Calu3 (cell line): ENCODE measurements at regions not wholly inside any gene's neighbourhood (a gene's known extent, or its start where the extent isn't known, plus 50 kb on each side); places are given as distances from the start of the nearest gene placed in this dataset.

Experiments
- BruUV-seq: library from RNA; stranded (reverse); fragments of 400-500 nt; replicated peaks from 2 replicates; lab custom pipeline; 2021; lab: Mats Ljungman, UMichigan
- CTCF ChIA-PET: fragments of 300-600 bp; sonication (Branson Sonifier 250); formaldehyde crosslinking; loops from one replicate; lab custom pipeline; 2022; ENCODE audit warnings: antibody characterized with exemption; lab: Charles Lee
- DNase-seq: peaks from one replicate; pipeline ENCODE4 v3.0.0; 2022
- H3K27ac Mint-ChIP-seq: one replicate; pipeline ENCODE4 v1.8.0; 2022; ENCODE audit warnings: mixed read lengths; ENCODE audit not compliant: unreplicated experiment
- H3K27me3 Mint-ChIP-seq: one replicate; pipeline ENCODE4 v1.8.0; 2022; ENCODE audit warnings: mixed read lengths; ENCODE audit not compliant: unreplicated experiment
- H3K36me3 Mint-ChIP-seq: one replicate; pipeline ENCODE4 v1.8.0; 2022; ENCODE audit warnings: mild to moderate bottlenecking, moderate library complexity, mixed read lengths; ENCODE audit not compliant: insufficient read depth, unreplicated experiment
- H3K4me1 Mint-ChIP-seq: one replicate; pipeline ENCODE4 v1.8.0; 2022; ENCODE audit warnings: mild to moderate bottlenecking, low read depth, mixed read lengths; ENCODE audit not compliant: unreplicated experiment
- H3K4me3 Mint-ChIP-seq: one replicate; pipeline ENCODE4 v1.8.0; 2022; ENCODE audit warnings: mild to moderate bottlenecking, low read depth, moderate library complexity, mixed read lengths; ENCODE audit not compliant: unreplicated experiment
- H3K9me3 Mint-ChIP-seq: one replicate; pipeline ENCODE4 v1.8.0; 2022; ENCODE audit warnings: low read depth, mixed read lengths; ENCODE audit not compliant: unreplicated experiment
- intact Hi-C: fragments of 100-400 bp; cut with micrococcal nuclease; formaldehyde crosslinking; loops from one replicate; pipeline ENCODE4 v1.10.0; 2022; ENCODE audit not compliant: unreplicated experiment
- TF ChIP-seq, protein P1 (sequence below): fragments of 200-600 bp; IDR thresholded peaks from one replicate; pipeline ENCODE4 v1.8.0; 2022; ENCODE audit warnings: antibody characterized with exemption; ENCODE audit not compliant: unreplicated experiment

DNA sequence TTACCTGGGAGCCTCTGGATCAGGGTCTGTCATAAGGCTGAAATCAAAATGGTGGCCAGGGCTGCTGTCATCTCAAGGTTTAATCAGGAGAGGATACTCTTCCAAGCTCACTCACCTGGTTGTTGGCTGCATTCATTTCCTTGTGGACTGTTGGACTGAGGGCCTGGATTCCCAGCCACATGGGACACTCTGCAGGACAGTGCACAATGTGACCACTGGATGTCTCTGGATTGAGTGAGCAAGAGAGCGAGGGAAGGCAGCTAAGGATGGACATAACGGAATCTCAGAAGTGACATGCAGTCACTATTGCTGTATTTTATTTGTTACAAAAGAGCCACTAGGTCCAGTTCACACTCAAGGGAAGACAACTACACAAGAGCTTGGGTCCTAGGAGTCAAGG is 229.1 kb downstream of the S1PR1 start:
- H3K4me1 Mint-ChIP-seq, result no peaks in the 10 kb centered on the region
- BruUV-seq, result no TSS peak
- H3K4me3 Mint-ChIP-seq, result no peak overlapping the region
- CTCF ChIA-PET, result no interaction called here
- no peak overlapping the region for H3K27ac Mint-ChIP-seq
- intact Hi-C loops, result no loop called here
- H3K9me3 Mint-ChIP-seq, result no peaks in the 10 kb centered on the region
- no peaks in the 10 kb centered on the region for H3K27me3 Mint-ChIP-seq
- H3K36me3 Mint-ChIP-seq, result no peaks in the 10 kb centered on the region
- TF ChIP-seq, protein P1, sequence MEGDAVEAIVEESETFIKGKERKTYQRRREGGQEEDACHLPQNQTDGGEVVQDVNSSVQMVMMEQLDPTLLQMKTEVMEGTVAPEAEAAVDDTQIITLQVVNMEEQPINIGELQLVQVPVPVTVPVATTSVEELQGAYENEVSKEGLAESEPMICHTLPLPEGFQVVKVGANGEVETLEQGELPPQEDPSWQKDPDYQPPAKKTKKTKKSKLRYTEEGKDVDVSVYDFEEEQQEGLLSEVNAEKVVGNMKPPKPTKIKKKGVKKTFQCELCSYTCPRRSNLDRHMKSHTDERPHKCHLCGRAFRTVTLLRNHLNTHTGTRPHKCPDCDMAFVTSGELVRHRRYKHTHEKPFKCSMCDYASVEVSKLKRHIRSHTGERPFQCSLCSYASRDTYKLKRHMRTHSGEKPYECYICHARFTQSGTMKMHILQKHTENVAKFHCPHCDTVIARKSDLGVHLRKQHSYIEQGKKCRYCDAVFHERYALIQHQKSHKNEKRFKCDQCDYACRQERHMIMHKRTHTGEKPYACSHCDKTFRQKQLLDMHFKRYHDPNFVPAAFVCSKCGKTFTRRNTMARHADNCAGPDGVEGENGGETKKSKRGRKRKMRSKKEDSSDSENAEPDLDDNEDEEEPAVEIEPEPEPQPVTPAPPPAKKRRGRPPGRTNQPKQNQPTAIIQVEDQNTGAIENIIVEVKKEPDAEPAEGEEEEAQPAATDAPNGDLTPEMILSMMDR, result no peak
- no peak for DNase-seq

DNA sequence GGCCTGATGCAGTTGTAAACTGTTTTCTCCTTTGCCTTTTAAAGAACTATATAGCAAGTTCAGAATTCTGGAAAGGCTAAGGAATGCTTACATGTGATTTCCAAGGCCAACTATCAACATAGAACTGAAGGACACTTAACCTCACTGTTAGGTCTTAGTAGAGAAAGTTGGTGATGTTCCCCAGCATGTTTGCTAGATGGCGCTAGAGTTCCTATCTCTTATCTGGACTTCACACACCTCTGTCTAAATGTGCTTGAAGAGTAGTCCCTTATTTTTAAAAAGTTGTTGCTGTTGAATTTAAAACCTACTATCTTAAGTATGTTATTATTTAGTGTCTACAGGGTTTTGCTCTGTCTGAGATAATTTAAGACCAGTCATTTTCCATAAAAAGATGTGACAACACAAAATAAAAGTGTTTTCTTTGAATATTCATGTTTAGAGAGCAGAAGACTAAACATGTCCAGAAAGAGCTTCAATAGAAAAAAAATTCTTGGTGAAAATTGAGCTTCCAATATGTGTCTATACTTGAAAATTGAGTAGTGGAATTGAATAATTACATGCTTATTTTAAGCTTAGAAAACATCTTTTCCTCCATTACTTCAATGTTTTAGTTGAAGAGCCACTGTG is 237.3 kb downstream of the S1PR1 start:
- intact Hi-C loops, result no loop called here
- Mint-ChIP-seq H3K27ac (no peak overlapping the region), H3K36me3 (no peaks in the 10 kb centered on the region), H3K9me3 (peaks cover 2% of the 10 kb centered on the region), H3K27me3 (no peaks in the 10 kb centered on the region), H3K4me3 (no peak overlapping the region), H3K4me1 (no peaks in the 10 kb centered on the region)
- TF ChIP-seq, protein P1, result no peak
- CTCF ChIA-PET, result no interaction called here
- peak; percentile 2 for DNase-seq
- BruUV-seq, result no TSS peak

DNA sequence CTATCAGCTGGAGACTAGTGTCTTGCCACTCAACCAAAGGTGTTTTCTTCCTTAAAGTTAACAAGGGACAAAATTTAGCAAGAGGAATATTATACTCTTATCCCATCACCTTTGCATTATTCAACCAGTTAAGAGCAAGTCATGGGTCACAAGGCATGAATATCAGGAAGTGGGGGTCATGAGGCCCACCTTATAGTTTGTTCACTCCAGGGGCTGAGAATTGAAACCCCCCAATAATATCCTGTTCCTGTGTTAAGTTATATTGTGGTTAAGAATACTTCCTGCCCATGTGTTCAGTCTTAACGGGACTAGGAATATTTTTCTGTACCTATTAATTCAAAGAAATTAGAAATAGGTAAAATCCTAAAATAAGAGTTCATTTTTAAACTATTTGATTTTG is 239.7 kb downstream of the S1PR1 start:
- Mint-ChIP-seq H3K27me3 (no peaks in the 10 kb centered on the region), H3K27ac (no peak overlapping the region), H3K4me3 (no peak overlapping the region), H3K4me1 (no peaks in the 10 kb centered on the region), H3K36me3 (no peaks in the 10 kb centered on the region), H3K9me3 (peaks cover under 1% of the 10 kb centered on the region)
- TF ChIP-seq, protein P1, result no peak
- intact Hi-C loops, result no loop called here
- BruUV-seq, result no TSS peak
- CTCF ChIA-PET, result no interaction called here
- no peak for DNase-seq

DNA sequence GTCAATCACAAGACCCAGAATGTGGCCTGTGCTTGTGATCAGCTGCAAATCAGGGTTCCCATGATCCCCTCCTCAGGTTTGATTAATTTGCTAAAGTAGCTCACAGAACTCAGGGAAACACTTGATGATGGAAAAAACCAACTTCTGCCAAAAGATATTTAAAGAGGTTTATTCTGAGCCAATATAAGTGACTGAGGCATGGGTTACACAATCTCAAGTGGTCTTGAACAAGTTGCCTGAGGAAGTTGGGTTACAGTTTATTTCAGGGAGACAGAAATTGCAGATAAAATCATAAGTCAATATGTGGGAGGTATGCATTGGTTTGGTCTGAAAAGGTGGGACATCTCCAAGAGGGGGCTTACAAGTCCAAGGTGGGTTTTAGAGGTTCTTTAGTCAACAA is 243.1 kb downstream of the S1PR1 start:
- Mint-ChIP-seq H3K9me3 (no peaks in the 10 kb centered on the region), H3K27me3 (no peaks in the 10 kb centered on the region), H3K4me3 (no peak overlapping the region), H3K36me3 (no peaks in the 10 kb centered on the region), H3K27ac (no peak overlapping the region), H3K4me1 (no peaks in the 10 kb centered on the region)
- TF ChIP-seq, protein P1, result no peak
- BruUV-seq, result no TSS peak
- CTCF ChIA-PET, result no interaction called here
- DNase-seq, result no peak
- intact Hi-C loops, result no loop called here
